Glomerular visceral epithelial cell (primary cell): ENCODE measurements at regions not wholly inside any gene's neighbourhood (a gene's known extent, or its start where the extent isn't known, plus 50 kb on each side); places are given as distances from the start of the nearest gene placed in this dataset.

Source experiments
- DNase-seq: peaks from one replicate; pipeline ENCODE4 v3.0.0-alpha.2; 2016; ENCODE audit errors: extremely low spot score

DNA sequence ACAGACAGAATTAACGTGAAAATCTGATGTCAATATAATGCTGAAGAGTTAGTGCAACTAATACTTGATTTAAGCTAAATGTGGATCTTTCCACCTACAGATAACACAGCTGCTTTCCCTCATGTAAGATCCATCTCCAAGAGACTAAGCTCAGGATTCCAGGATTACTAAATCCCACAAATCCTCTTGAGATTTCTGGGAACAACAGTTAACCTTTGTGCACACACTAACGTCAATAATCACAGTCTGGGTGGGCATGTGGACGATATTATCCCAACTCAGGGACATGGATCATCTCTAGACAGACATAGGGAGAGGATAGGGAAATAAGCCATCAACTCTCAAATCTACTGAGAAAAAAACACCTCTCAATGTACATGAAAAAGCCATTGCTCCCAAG, 432.6 kb downstream of the SATB2 start:
- DNase-seq = no peak

DNA sequence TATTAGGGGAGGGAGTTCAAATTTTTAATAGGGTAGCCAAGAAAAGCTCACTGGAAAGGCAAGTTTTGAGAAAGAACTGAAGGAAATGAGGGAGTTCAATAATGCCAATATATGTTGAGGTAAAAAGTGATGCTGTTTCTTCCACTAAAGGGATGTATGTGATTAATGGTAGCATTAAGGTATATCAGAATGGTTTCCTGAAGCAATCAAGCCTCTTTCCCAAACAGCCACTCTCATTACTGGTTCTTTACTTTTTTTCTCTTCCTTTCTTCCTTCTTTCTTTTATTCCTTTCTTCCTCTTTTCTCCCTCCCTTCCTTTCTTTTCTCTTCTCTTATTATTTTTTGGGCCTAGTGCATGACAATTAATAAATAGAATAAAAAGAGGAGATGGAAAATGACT, 433.5 kb downstream of the SATB2 start:
- DNase-seq = no peak

DNA sequence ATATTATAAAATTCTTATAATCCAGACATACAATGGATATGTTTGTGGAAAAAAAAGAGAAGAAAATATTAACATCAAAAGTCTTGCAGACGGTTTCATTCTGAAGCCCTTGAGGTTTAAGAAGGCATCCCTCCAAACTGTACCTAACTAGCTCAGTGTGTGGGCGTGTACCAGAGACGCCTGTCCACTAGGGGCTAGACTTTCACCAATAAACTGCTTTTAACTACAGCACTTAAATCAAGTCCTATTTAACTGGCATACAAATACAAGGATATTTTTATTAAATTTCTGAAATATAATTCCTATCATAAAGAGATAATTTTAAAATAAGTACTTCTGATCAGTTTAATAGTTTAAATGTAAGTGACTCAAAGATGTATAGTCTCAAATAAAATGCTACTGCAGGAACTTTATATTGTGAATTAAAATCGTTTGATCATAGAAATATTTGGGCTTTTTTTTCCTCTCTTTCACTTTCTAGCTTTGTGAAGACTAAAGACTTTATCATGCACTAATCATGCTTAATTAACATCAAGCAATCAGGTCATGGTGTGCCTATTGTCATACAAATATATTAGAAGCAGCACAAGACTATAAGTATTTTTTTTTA, 437.7 kb downstream of the SATB2 start:
- DNase-seq = peak; percentile 55

DNA sequence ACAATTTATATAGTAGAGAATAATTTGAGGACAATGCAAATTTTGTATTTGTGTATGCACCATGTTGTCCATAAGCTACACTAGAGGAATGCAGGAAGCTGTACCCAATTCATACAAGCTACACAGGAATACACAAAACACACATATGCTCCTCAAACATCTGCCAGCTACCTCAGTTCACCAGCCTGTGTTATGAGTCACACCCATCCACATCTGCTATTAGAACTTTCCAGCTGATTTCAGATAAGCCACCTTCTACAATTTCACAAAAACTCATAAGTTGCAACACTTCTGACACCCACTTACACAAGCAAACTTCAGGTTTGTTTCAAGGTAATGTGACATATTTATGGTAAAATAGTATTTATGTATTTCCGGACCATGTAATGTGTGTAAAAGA, 438.9 kb downstream of the SATB2 start:
- no peak for DNase-seq

DNA sequence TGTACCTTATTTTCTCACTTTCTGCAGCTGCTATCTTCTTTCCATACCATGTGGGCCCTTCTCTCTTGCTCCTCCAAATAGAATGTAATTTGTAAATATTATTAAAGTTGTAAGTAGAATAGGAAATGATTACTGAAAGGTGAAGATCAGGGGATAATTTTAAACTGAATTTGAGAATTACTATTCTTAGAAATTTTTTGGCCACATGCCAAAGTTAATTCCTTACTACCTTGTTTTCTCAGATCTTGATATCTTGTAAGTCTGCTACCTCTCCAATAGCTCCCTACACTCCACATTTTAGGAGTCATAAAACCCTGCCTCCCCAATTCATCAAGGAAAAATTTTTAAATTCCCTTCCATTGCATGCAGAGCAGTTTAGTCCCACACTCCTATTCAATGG, 442.7 kb downstream of the SATB2 start:
- DNase-seq = no peak

DNA sequence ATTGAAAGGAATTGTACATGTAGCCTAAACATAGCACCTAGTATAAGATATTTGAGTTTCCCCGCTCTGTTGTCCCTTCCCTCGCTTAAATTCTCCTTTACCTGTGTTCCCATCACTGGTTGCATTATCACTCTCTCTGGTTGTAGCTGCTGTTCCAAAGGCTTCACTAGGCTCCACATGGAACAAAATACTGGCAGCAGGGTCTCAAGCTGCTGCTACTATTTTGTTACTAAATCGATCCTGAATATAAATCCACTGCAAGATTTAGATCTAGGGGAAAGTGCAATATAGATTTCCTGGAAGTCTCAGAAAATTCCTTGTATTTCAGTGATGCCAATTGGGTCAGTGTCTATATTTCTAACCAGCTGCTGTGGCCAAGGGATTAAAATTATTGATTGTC, 443.5 kb downstream of the SATB2 start:
- DNase-seq = no peak

DNA sequence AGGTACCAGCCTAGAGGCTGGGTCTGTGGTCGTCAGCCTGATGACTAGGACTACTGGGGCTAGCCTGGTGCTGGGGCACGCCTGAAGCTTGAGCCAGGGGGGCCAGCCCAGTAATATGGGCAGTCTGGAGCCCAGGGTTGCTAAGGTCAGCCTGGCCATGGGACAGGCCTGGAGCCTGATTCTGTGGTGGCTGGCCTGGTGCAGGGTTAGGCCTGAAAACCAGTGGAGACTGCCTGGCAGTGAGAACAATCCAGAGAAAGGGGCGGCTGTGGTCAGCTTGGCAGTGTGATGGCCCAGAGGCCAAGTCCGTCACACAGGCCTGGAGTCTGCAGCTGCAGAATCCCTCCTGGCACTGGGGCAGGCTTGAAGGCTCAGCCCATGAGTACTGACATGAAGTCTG, 445.8 kb downstream of the SATB2 start:
- no peak for DNase-seq

DNA sequence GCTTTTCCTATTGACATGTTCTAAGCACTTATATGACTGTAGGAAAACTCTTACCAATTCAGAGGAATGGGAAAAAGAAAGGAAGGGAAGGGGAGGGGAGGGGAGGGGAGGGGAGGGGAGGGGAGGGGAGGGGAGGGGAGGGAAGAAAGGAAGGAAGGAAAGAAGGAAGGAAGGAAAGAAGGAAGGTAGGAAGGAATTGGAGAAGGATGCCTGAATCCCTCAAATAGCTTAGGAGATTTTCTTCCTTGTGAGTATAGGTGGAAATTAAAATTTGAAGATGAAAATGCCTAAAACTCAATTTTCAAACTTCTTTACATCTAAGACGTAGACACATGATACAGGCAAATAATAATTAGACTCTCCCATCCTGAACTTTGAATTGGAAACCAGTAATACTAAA, 463.1 kb downstream of the SATB2 start:
- no peak for DNase-seq

DNA sequence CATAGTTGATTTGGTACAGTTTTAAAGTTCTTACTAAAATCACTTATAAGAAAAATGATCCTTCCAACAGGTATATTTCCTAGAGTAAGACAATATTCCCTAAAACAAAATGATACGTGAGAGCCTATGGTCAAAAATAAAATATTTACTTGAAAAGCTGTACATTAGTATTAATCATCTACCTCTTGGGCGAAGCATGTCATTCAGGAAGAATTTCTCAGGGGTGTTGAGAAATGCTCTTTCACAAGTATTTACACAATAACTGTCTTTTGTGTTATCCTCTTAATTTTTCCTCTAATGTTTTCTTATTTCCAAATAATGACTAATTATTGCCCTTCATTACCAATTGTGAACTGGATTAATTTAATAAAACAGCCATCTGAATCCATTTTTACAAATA, 466.3 kb downstream of the SATB2 start:
- peak; percentile 4 for DNase-seq

DNA sequence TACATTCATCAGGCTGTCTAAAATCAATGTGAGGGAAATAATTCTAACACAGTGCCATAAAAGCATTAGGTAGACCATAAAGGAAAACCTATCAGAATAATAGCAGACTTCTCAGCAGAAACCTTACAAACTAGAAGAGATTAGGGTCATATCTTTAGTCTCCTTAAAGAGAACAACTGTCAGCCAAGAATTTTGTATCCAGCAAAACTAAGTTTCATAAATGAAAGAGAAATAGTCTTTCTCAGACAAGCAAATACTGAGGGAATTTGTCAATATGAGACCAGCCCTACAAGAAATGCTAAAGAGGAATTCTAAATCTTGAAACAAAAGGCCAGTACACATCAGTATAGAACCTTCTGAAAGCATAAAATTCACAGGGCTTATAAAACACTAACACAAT, 482.0 kb downstream of the SATB2 start:
- DNase-seq = no peak

DNA sequence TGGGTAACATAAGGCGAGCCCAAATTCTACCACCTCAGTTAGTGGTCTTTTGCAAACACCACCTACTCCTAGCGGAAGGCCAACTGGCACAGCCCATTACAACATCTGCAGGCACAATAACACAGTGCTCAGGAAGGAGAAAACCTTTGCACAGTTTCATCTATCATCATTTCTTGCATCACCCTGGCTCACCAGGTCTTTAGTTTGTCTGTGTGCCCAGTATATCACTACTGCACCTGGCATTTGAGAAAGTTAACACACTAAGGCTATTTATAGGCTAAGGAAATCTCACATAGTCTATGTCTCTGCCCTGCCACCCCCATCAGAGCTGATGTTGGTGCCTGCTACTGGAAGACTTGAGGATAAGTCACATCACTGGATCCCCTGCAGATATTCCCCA, 484.0 kb downstream of the SATB2 start:
- no peak for DNase-seq

DNA sequence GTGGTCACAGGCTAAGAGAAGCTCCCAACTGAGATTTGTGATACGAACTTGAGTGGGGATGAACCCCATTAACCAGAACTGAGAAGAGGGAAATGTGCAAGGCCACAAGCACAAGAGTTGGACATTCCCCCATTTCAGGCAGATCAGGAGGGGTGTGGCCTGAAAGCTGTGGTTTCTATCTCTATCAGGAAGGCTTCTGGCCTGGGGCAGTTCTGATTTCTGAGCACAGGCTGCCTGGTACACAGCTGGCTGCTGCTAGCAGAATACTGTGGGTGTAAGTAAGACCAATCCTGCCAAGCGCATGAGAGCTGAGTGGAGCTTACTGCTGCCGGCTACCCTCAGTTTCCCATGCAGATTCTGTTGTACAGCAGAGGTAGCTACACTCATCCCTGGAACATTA, 484.6 kb downstream of the SATB2 start:
- DNase-seq = no peak

DNA sequence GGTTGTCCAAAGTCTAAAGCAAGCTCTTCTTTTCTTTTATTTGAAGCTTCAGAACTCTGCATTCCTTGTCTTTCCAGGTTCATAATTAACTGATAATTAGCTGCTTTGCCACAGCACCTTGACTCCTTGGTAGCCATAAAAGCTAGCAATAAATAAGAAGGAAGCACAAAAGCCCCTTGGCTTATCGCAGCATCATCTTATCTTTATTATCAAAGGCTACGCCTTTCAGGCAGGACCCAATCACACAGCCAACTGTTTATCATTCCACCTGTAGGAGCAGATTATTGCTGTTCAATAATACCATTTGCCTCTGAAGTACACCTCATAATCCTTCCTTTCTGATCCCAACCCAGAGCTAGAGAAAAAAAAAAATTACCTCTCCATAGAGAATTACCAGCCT, 489.2 kb downstream of the SATB2 start:
- no peak for DNase-seq

DNA sequence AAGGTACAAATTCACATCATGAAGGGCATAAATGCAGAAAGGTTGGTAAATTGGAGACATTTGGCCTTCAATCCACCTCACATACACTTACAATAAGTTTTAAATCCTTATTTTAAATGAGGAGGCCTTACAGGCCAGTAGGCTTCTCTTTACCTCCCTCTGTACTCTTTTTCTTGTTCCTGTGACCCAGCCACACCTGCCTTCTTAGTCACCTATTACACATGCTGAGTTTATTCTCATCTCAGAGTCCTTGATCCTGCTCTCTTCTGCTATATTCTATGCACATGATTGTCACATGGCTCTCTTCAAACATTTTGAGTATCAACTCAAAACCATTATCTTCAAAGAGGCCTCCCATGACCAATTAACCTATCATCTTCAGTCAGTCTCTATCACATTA, 491.5 kb downstream of the SATB2 start:
- DNase-seq = no peak

DNA sequence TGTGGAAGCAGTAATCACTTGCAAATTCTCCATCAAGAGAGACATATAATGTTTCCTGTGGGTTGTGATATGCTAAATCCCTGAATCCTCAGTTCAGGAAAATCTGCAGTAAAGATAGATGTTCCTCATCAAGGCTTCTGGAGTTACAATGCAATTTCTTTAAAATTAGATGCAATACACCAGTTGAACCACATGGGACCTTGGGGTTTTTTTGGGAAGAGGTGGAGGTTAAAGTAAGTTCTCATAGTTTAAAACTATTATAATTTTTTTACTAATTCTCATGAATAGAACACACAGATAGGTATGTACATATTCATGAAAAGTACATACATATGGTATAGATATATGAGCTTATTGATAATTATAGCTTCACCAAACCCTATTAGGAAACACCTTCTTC, 496.2 kb downstream of the SATB2 start:
- no peak for DNase-seq

DNA sequence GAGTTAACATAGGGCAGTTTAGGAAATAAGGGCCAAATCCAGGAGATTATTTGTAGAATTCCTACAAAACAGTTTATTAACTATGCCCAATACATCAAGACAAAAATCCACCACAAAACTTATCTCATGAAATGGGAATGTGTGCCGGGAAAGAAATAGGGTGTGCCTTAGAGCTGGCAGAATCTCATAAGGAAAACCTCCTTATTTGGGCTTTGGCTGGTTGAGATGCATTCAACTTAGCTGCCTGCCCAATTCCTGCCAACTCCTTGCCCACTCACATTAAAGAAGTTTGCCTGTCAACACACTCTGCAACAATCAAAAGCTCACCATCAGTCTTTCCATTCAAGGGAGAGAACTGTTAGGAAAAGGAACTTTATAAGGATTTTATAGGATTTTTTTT, 500.6 kb downstream of the SATB2 start:
- DNase-seq = no peak

DNA sequence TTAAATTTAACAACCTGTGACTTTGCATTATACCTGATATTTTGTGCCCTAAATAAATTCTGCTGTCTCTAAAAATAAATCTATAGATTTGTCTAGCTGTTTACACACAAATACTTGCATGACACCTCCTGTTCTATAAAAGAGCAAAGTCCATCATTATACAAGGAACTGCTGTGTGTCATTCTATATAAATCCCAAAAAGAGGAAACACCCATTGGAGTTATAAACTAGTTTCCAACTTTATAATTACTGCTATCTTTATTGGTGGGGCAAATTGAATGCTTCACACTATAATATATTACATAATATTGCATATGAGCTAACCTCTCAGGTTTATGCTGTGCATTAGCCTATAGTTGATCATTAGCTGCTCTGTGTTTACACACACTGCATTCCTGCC, 504.4 kb downstream of the SATB2 start:
- no peak for DNase-seq

DNA sequence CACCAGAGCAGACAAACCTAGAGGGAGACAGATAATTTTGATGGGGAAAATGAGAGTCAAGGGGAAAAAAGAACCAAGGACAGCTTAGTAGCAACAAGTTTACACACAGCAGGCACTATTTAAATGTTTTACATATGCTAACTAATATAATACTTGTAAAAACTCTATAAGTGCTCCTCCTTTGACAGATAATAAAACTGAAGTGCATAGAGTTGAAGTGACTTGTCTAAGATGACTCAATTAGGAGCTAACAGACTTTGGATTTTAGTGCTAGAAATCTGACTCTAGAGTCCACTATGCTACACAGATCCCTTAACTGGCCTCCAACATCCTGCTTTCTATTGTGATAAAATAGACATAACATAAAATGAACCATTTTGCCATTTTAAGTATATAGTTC, 506.9 kb downstream of the SATB2 start:
- DNase-seq = no peak

DNA sequence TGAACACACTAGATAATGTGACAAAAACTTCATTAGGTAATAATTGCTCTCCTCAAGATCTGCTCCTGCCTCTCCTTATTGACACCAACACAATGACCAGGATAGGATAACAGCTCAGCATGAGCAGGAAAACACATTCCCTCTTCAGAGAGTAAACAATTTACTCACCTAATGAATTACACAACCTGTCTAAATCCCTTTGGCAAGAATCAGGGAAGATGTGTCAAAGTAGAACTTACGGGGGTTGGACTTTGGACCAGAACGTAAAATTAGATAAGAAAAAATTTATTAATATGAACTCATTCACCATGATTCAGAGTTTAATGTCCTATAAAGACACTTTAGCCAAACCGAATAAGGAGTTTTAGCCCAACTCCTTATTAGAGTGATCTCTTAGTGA, 512.2 kb downstream of the SATB2 start:
- DNase-seq = no peak

DNA sequence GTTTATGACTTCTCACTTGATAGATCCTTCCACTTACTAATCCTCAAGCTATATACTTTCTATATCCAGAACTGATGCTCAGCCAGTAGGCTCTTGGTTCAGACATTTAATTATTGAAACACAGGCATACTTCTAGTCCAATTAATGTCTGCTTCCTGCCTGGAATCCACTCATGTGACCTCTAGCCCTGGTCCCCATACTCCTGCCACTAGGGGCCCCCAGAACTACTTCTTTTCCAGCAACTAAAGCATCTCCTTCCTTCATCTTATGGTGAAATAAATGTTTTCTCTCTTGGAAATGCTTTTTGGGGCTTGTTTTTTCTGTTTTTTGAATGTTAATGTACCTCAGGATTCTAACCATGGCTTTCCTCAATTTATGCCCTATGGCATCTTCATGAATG, 527.6 kb downstream of the SATB2 start:
- peak; percentile 8 for DNase-seq

DNA sequence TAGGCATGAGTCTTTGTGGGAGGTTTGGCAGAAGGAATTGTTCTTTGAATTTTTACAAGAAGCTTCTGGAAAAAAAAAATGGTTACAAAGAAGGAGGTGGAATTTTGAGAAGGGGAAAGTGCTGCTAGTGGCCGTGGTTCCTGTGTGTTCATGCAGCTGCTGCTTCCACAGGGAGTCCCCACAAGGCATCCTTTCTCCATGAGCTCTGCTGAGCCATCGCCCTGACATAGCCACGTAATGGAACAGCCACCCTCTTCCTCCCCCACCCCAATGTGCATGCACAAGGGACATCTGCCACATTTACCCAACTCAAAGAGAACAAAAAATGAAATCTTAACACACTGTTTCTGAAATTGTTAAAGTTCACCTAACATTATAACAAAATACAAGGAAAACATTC, 529.7 kb downstream of the SATB2 start:
- DNase-seq = no peak

DNA sequence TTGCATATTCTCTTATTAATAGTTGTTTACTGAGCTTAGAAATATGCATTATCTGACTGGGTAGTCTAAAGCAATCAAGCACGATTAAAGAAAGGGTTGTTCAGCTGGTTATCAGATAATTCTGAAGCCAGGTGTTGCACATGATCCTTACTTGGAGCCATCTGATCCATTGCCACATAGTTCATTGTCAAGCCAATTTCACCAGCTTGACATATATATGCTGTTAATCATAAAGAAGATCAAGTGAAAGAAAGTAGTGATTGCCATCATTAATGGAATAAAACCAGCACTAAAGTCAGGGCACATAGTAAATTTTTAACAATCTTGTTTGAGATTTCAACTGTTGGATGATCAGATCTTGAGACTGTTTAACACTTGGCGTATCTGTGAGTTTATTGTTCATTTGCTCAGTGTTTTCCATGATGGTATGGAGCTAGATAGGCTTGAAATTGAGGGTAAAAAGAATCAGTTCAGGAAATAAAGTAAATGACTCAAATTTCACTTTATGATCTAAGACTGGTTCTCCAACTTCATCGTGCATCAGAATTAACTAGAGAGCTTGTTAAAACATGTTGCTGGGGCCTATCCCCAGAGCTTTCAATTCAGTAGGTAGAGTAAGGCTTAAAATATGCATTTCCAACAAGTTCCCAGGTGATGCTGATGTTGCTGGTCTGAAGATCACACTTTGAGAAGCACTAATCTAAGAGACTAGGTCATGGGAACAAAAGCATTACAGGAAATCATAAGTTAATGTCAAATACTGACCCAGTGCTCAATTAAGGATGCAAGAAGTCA, 539.6 kb downstream of the SATB2 start:
- DNase-seq = no peak

DNA sequence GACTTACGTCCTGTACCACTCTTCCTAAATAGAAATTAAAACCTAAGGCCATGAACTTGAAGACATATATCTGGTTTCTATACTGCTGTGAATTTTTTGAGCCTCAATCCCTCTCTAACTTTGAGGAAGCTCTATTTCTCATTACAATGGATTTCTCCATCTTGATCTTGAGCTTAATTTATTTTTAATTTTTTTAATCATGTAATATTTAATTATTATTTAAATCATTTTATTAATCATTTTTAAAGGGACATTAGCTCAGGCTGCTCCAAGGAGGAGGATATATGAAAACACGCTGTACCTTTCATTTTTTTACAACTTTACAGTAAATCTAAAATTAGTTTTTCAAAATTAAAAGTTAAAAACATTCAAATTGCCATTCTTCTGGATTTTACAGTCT, 540.5 kb downstream of the SATB2 start:
- no peak for DNase-seq

DNA sequence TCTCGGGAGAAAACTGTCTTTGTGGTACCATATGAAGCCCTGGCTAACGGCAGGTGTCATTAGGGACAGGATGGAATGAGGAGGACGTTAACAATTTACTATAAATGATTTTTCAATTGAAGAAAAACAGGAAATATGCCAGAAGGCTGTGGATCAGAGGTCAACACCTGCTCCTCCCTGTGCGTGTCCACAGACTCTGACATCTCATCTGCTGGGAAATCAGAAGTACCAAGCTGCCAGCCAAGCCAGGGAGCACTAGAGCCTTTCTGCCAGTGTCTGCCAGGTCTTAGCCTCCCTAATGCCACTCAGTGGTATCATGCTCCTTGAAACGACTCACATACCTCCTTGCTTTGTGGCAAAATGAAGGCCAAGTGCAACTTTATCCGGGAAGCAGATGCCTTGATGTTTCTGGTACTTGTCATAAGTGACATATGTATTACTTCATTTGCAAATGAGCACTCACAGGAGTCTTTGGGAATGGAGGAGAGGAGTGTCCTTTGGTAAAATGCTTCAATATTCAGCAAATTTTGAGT, 541.1 kb downstream of the SATB2 start:
- no peak for DNase-seq
